B cell (primary cell): ENCODE measurements at regions not wholly inside any gene's neighbourhood (a gene's known extent, or its start where the extent isn't known, plus 50 kb on each side); places are given as distances from the start of the nearest gene placed in this dataset.

ENCODE experiments used
- ATAC-seq: fragments of 200-7000 bp; cut with Tn5 transposase; one replicate; pipeline ENCODE4 v1.10.0; 2021; ENCODE audit warnings: low read depth, mild to moderate bottlenecking, moderate number of reproducible peaks, moderate library complexity
- CTCF ChIA-PET: fragments of 350-600 bp; sonication (Branson Sonifier 250); formaldehyde crosslinking; loops from one replicate; lab custom pipeline; 2021; ENCODE audit warnings: antibody characterized with exemption, inconsistent platforms; lab: Charles Lee
- POLR2A ChIA-PET: fragments of 350-600 bp; sonication (Branson Sonifier 250); formaldehyde crosslinking; loops from one replicate; lab custom pipeline; 2021; ENCODE audit warnings: antibody characterized with exemption; lab: Charles Lee
- DNase-seq: peaks from one replicate; pipeline ENCODE4 v3.0.0; 2013
- H2AFZ ChIP-seq: 2 replicates; pipeline ENCODE4 v1.6.1; 2012; ENCODE audit warnings: mild to moderate bottlenecking, low read depth, low read length; ENCODE audit not compliant: insufficient read depth, poor library complexity, severe bottlenecking
- H3K27ac ChIP-seq, 2 donors: 1 replicate in 1 of 2; 2 replicates in 1 of 2; pipeline ENCODE4 v1.5.1; 2012 to 2013; ENCODE audit warnings: low read length in 2 of 2, mild to moderate bottlenecking in 2 of 2, moderate library complexity in 1 of 2
- H3K27me3 ChIP-seq, 4 experiments: fragments of 200-600 bp in 1 of 4; sonication (generic) in 1 of 4; replicated peaks in 1 of 4; 1 replicate in 2 of 4; 2 replicates in 2 of 4; pipeline versions ENCODE4 v1.6.1 to v1.7.0; 2013 to 2016; ENCODE audit warnings: low read length in 3 of 4, mild to moderate bottlenecking in 2 of 4, mixed read lengths in 1 of 4, moderate library complexity in 1 of 4; ENCODE audit not compliant: insufficient read depth in 4 of 4, control insufficient read depth in 3 of 4; ENCODE audit errors: control extremely low read depth in 1 of 4
- H3K36me3 ChIP-seq, 2 experiments: replicated peaks in 1 of 2; 1 replicate in 1 of 2; 2 replicates in 1 of 2; pipeline versions ENCODE4 v1.6.1 to v1.7.1; 2013; ENCODE audit warnings: low read length in 1 of 2; ENCODE audit not compliant: insufficient read depth in 2 of 2, control insufficient read depth in 1 of 2; ENCODE audit errors: control extremely low read depth in 1 of 2, extremely low read depth in 1 of 2
- H3K4me1 ChIP-seq, 2 donors: fragments of 200-600 bp in 1 of 2; sonication (generic) in 1 of 2; 1 replicate in 1 of 2; 2 replicates in 1 of 2; pipeline versions ENCODE4 v1.5.1 to v1.6.1; 2013 to 2017; ENCODE audit warnings: low read length in 2 of 2; ENCODE audit not compliant: control insufficient read depth in 2 of 2, insufficient read depth in 2 of 2
- H3K4me2 ChIP-seq: replicated peaks from 2 replicates; pipeline ENCODE3; 2012; ENCODE audit warnings: mild to moderate bottlenecking, low read depth, low read length; ENCODE audit not compliant: poor library complexity, severe bottlenecking
- H3K4me3 ChIP-seq, 5 experiments: fragments of 200-600 bp in 1 of 5; sonication (generic) in 1 of 5; 1 replicate in 3 of 5; 2 replicates in 2 of 5; pipeline versions ENCODE4 v1.5.1 to v1.7.0; 2011 to 2016; ENCODE audit warnings: low read length in 4 of 5, mild to moderate bottlenecking in 4 of 5, low read depth in 2 of 5, control low read depth in 1 of 5, moderate library complexity in 1 of 5; ENCODE audit not compliant: insufficient read depth in 1 of 5; ENCODE audit errors: control extremely low read depth in 1 of 5, extremely low read depth in 1 of 5
- H3K79me2 ChIP-seq: fragments of 200-600 bp; sonication (generic); one replicate; pipeline ENCODE4 v1.6.0; 2016; ENCODE audit warnings: low read length; ENCODE audit not compliant: control insufficient read depth, insufficient read depth
- H3K9ac ChIP-seq: fragments of 200-600 bp; sonication (generic); 2 replicates; pipeline ENCODE4 v1.6.1; 2017; ENCODE audit warnings: mild to moderate bottlenecking, low read length, moderate library complexity
- H3K9me3 ChIP-seq, 3 donors: one replicate each; pipeline versions ENCODE4 v1.6.1 to v1.7.1; 2013; ENCODE audit warnings: low read length in 2 of 3; ENCODE audit not compliant: control insufficient read depth in 2 of 3, insufficient read depth in 1 of 3; ENCODE audit errors: control extremely low read depth in 1 of 3
- H4K20me1 ChIP-seq: 2 replicates; pipeline ENCODE4 v1.6.0; 2012; ENCODE audit warnings: mild to moderate bottlenecking, low read length; ENCODE audit not compliant: insufficient read depth, control insufficient read depth, poor library complexity, severe bottlenecking
- H3K27ac Mint-ChIP-seq: one replicate; pipeline ENCODE4 v1.8.0; 2021; ENCODE audit warnings: mixed read lengths
- H3K27me3 Mint-ChIP-seq: one replicate; pipeline ENCODE4 v1.8.0; 2021; ENCODE audit warnings: mixed read lengths
- H3K4me1 Mint-ChIP-seq: one replicate; pipeline ENCODE4 v1.8.0; 2021; ENCODE audit warnings: mixed read lengths
- H3K4me3 Mint-ChIP-seq: one replicate; pipeline ENCODE4 v1.8.0; 2021; ENCODE audit warnings: mixed read lengths
- H3K9me3 Mint-ChIP-seq: one replicate; pipeline ENCODE4 v1.8.0; 2022; ENCODE audit warnings: mixed read lengths; ENCODE audit not compliant: insufficient read depth
- EZH2 ChIP-seq: IDR thresholded peaks from 2 replicates; pipeline ENCODE4 v1.6.1; 2012; ENCODE audit warnings: borderline replicate concordance, low read depth, mild to moderate bottlenecking, moderate library complexity, low read length; ENCODE audit not compliant: insufficient read depth, poor library complexity, severe bottlenecking
- WGBS: methylation state at CpG from one replicate; pipeline ENCODE4 v1.1.5; 2013; ENCODE audit warnings: missing lambda C conversion rate; ENCODE audit not compliant: insufficient coverage; 5-methylcytosine and 5-hydroxymethylcytosine counted together
- intact Hi-C: fragments of 100-400 bp; cut with micrococcal nuclease; formaldehyde crosslinking; loops from one replicate; pipeline ENCODE4 v1.10.0; 2022
- TF ChIP-seq, protein P1 (sequence below): fragments of 200-600 bp; IDR thresholded peaks from one replicate; pipeline ENCODE4 v1.8.0; 2022; ENCODE audit warnings: antibody characterized with exemption, mild to moderate bottlenecking

DNA sequence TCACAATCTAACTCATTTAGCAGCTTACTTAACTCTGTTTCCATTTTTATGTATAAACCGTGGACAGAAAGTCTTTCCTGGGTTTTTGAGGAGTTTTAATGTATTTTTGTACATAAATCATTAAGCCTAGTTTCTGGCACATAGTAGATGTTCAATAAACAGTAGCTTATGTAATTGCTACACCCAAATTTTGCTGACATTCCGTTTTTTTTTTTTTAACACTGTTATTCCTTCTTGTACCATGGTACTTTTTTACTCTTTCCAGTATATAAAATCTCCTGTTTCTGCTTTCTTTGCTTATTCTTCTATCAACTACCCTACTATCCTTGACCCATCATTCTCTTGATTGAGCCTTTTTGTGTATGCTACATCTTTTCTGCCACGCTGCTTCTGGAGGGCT is 1151.3 kb upstream of the CRIM1 start:
- Mint-ChIP-seq H3K27ac (no peak overlapping the region), H3K4me3 (no peak overlapping the region), H3K4me1 (no peaks in the 10 kb centered on the region), H3K27me3 (no peaks in the 10 kb centered on the region), H3K9me3 (peaks cover 6% of the 10 kb centered on the region)
- H3K27me3 ChIP-seq, result no peaks in the 10 kb centered on the region
- H3K9ac ChIP-seq, result no peak overlapping the region
- ATAC-seq (no peak), DNase-seq (no peak)
- H3K79me2 ChIP-seq, result no peaks in the 10 kb centered on the region
- ChIA-PET POLR2A (no interaction called here), CTCF (no interaction called here)
- H3K9me3 ChIP-seq, result no peaks in the 10 kb centered on the region
- H3K4me1 ChIP-seq, result no peaks in the 10 kb centered on the region
- H2AFZ ChIP-seq, result no peak overlapping the region
- no peak overlapping the region for H3K4me2 ChIP-seq
- no peaks in the 10 kb centered on the region for H3K36me3 ChIP-seq
- no peak overlapping the region for H3K27ac ChIP-seq
- no peaks in the 10 kb centered on the region for H4K20me1 ChIP-seq
- no peak overlapping the region for H3K4me3 ChIP-seq
- intact Hi-C loops, result no loop called here
- TF ChIP-seq, protein P1, sequence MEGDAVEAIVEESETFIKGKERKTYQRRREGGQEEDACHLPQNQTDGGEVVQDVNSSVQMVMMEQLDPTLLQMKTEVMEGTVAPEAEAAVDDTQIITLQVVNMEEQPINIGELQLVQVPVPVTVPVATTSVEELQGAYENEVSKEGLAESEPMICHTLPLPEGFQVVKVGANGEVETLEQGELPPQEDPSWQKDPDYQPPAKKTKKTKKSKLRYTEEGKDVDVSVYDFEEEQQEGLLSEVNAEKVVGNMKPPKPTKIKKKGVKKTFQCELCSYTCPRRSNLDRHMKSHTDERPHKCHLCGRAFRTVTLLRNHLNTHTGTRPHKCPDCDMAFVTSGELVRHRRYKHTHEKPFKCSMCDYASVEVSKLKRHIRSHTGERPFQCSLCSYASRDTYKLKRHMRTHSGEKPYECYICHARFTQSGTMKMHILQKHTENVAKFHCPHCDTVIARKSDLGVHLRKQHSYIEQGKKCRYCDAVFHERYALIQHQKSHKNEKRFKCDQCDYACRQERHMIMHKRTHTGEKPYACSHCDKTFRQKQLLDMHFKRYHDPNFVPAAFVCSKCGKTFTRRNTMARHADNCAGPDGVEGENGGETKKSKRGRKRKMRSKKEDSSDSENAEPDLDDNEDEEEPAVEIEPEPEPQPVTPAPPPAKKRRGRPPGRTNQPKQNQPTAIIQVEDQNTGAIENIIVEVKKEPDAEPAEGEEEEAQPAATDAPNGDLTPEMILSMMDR, result no peak
- no peak for TF ChIP-seq EZH2
- WGBS, result no CpG with 5 or more reads among the region's 3 CpGs

GRCh38 chr2:35199298-35199697 is 1156.3 kb upstream of the CRIM1 start:
- H4K20me1 ChIP-seq, result no peaks in the 10 kb centered on the region
- H3K4me2 ChIP-seq, result no peak overlapping the region
- Mint-ChIP-seq H3K4me3 (no peak overlapping the region), H3K9me3 (peaks cover 4% of the 10 kb centered on the region), H3K27me3 (no peaks in the 10 kb centered on the region), H3K4me1 (no peaks in the 10 kb centered on the region), H3K27ac (no peak overlapping the region)
- no peak overlapping the region for H3K4me3 ChIP-seq
- peaks cover 0 to 6% (median 0%) of the 10 kb centered on the region in 3 donors for H3K9me3 ChIP-seq
- H3K27me3 ChIP-seq, result no peaks in the 10 kb centered on the region
- TF ChIP-seq, protein P1, result no peak
- no peak for DNase-seq
- no peaks in the 10 kb centered on the region for H3K4me1 ChIP-seq
- H3K27ac ChIP-seq, result no peak overlapping the region
- ChIA-PET CTCF (no interaction called here), POLR2A (no interaction called here)
- no peaks in the 10 kb centered on the region for H3K36me3 ChIP-seq
- WGBS, result no CpG with 5 or more reads among the region's 4 CpGs
- no peak overlapping the region for H3K9ac ChIP-seq
- H2AFZ ChIP-seq, result no peak overlapping the region
- intact Hi-C loops, result no loop called here
- no peak for ATAC-seq
- H3K79me2 ChIP-seq, result no peaks in the 10 kb centered on the region
